ENCODE measurements at regions not wholly inside any gene's neighbourhood (a gene's known extent, or its start where the extent isn't known, plus 50 kb on each side); places are given as distances from the start of the nearest gene placed in this dataset.

DNA sequence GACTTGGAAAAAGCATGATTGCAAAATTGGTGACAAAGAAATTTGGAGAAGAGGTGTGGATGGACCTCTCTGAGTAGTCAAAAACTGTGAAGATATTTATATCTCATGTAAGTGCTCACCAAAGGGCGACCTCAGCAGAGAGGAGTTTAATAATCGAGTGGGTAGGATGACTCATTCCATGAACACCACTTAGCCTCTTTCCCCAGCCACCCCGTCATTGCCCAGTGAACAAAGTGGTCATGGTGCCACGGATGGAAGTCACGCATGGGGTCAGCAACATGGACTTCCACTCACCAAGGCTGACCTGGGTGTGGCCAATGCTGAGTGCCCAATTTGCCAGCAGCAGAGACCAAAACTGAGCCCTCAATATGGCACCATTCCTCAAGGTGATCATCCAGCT lies 997.4 kb upstream of the GYPC start:
- TF ChIP-seq EZH2 (IDR thresholded peaks at IDR 0.05; ENCODE audit: borderline replicate concordance, control insufficient read depth, low read depth, low read length): no peak
- no peak for TF ChIP-seq REST (IDR thresholded peaks at IDR 0.05; ENCODE audit: low read depth, low read length)
- TF ChIP-seq, protein P1, sequence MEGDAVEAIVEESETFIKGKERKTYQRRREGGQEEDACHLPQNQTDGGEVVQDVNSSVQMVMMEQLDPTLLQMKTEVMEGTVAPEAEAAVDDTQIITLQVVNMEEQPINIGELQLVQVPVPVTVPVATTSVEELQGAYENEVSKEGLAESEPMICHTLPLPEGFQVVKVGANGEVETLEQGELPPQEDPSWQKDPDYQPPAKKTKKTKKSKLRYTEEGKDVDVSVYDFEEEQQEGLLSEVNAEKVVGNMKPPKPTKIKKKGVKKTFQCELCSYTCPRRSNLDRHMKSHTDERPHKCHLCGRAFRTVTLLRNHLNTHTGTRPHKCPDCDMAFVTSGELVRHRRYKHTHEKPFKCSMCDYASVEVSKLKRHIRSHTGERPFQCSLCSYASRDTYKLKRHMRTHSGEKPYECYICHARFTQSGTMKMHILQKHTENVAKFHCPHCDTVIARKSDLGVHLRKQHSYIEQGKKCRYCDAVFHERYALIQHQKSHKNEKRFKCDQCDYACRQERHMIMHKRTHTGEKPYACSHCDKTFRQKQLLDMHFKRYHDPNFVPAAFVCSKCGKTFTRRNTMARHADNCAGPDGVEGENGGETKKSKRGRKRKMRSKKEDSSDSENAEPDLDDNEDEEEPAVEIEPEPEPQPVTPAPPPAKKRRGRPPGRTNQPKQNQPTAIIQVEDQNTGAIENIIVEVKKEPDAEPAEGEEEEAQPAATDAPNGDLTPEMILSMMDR (IDR thresholded peaks at IDR 0.05 in 2 of 3, conservative IDR thresholded peaks at IDR 0.05 in 1 of 3; ENCODE audit: control insufficient read depth in 2 of 3, extremely low read depth in 1 of 3, insufficient read depth in 1 of 3, low read depth in 3 of 3, low read length in 3 of 3): no peak
- TF ChIP-seq, protein P2, sequence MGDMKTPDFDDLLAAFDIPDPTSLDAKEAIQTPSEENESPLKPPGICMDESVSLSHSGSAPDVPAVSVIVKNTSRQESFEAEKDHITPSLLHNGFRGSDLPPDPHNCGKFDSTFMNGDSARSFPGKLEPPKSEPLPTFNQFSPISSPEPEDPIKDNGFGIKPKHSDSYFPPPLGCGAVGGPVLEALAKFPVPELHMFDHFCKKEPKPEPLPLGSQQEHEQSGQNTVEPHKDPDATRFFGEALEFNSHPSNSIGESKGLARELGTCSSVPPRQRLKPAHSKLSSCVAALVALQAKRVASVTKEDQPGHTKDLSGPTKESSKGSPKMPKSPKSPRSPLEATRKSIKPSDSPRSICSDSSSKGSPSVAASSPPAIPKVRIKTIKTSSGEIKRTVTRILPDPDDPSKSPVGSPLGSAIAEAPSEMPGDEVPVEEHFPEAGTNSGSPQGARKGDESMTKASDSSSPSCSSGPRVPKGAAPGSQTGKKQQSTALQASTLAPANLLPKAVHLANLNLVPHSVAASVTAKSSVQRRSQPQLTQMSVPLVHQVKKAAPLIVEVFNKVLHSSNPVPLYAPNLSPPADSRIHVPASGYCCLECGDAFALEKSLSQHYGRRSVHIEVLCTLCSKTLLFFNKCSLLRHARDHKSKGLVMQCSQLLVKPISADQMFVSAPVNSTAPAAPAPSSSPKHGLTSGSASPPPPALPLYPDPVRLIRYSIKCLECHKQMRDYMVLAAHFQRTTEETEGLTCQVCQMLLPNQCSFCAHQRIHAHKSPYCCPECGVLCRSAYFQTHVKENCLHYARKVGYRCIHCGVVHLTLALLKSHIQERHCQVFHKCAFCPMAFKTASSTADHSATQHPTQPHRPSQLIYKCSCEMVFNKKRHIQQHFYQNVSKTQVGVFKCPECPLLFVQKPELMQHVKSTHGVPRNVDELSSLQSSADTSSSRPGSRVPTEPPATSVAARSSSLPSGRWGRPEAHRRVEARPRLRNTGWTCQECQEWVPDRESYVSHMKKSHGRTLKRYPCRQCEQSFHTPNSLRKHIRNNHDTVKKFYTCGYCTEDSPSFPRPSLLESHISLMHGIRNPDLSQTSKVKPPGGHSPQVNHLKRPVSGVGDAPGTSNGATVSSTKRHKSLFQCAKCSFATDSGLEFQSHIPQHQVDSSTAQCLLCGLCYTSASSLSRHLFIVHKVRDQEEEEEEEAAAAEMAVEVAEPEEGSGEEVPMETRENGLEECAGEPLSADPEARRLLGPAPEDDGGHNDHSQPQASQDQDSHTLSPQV (IDR thresholded peaks at IDR 0.05): no peak
- no peak for TF ChIP-seq TBL1XR1 (IDR thresholded peaks at IDR 0.05; ENCODE audit: low read depth, low read length)
- no peak for TF ChIP-seq SMAD5 (IDR thresholded peaks at IDR 0.05; ENCODE audit: low read depth)

All from GM12878 (cell line).